HS-5 (cell line): ENCODE measurements at regions not wholly inside any gene's neighbourhood (a gene's known extent, or its start where the extent isn't known, plus 50 kb on each side); places are given as distances from the start of the nearest gene placed in this dataset.
A peak's percentile ranks its signal among the peaks of the same experiment; 100 is the strongest.
"Not testable (repeated sequence)": the region's sequence is repeated elsewhere in the genome, so short reads cannot be mapped to it uniquely, and the experiment has no call there.

Source experiments
- DNase-seq: peaks from one replicate; pipeline ENCODE4 v3.0.0-alpha.2; 2012; ENCODE audit warnings: low read depth

DNA sequence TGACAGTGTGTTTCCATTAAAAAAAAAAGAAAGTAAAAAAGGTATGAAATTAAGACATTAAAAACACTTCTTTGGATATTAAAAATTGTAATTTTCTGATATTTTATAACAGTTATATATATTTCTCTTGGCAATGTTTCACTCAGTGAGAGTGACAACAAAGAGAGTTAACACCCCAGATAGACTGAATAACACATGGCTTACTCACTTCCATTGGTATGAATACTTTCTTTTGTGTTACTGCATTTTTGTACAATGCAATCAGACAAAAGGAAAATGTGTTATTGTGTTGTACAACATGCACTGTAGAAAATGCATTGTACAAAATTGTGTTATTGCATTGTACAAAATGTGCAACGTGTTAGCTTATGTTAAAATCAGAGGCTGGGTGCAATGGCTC, 676.6 kb upstream of the AMELY start:
- not testable (repeated sequence) for DNase-seq

GRCh38 chrY:7562541-7562940, 651.0 kb upstream of the AMELY start:
- DNase-seq: no peak

DNA sequence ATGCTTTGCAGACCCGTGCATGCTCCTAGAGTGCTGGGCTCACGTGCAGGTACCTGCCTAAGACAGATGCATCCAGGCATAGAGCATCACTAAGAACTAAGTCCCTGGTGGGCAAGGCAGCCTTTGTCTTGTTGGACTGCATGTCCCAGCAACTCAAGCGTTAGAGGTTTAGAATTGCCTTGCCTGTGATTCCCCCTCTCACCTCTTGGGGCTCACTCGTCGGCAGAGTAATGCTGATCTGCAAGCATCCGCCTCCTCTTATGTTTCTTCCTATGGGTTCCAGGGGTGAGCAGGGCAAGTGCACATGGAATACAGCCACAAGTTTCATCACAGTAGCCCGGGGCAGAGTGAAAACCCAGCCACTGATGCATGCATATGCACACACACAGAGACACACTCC, 646.1 kb upstream of the AMELY start:
- no peak for DNase-seq

DNA sequence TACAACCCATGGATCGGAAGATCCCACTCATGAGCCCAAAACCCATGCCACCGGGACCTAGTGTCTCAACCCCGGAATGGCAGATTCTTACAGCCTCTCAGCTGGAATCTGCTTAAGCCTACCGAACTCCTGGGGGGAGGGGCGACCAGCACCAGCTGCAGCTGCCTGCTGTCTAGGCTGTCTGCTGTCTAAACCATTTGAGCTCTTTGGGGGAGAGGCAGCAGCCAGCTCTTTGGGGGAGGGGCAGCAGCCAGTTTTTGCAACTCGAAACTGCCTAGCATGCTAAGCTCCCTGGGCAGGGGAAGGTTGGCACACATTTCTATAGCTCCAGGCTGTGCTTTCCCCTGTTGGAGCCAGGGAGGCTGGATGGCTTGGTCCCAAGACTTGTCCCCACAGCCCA, 643.5 kb upstream of the AMELY start:
- no peak for DNase-seq

- no peak for DNase-seq
Measured at GRCh38 chrY:7545060-7545459, 633.5 kb upstream of the AMELY start.

DNA sequence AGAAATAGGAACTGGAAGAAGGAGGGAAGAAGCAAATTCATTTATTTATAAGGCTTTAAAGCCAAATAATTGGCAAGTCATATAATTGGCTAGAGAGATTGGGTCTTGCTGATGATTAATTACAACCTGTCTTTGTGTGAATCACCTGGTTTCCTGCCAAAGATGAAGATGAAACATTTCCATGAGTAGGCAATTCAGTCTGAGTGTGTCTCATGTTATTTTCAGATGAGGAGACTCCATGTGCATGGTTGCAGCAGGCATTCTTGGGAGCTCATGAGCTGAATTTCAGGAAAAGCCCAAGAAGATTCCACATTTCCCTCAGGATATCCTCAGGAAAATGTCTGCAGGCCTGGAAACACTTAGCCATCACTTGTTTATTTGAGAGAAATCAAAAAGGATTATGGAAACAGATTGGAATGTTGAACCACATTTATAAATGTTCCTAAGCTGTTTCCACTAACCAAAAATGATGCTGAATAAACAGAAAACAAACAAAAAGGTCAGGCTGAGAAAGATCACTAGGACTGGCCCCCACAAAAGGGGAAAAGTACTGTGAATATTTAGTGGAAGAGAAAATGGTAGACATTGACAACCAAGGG, 632.7 kb upstream of the AMELY start:
- no peak for DNase-seq

DNA sequence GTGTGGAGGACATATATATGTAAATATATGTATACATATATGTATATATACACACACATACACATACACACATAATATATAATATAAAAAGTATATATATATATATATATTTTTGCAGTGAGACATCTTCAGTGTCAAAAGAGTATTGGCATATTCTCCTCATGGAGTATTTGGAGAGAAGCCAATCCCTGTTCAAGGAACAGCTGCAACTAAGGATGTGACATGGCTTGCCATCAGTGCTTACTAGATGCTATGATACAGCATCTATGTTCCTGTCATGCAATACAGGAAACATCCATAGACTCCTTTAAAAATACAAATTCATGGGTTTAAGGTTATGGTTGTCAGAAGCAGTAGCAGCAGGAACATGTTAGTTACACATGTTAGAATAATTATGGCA, 632.0 kb upstream of the AMELY start:
- no peak for DNase-seq

DNA sequence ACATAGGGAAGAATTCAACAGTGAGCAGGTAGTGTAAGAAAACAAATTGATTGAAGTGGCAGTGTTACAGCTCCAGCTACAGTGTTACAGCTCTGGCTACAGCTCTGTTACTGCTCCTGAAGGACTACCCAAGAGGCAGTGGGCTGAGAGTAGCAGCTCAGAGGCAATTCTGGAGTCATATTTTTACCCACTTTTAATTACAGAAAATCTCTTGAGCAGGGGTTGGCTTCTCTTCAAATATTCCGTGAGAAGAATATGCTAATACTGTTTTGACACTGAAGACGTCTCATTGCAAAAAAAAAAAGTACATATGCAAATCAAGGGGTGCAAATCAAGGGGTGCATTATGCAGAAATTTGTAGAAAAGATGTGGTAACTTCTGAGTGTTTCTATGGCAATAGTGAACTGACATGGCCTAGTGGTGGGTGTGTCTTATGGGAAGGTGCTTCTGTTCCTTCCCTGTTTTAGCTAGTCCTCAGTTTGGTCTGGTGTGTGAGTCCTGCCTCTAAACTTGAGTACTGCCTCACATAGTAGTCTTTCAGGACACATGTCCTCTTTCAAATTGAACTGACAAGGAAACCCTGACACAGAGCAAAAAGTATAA, 630.8 kb upstream of the AMELY start:
- no peak for DNase-seq

DNA sequence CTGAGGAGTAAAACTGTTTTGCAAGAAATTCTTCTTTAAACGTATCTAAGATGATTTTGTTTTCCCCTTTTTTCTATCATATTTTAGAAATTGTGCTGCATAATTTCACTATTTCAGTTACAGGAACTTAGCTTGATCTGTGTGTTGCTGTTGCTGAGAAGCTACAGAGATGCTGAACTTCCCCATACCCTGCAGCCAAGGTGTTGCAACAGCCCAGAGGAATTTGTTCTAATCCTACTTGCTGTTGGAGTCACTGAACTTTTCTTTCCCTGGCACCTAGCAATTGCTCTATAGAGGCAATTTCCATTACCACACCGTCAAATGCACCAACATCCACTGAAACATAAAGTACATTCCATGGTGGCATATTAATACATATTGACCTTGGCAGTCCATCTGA, 617.8 kb upstream of the AMELY start:
- DNase-seq: no peak

GRCh38 chrY:7527568-7527967, 616.0 kb upstream of the AMELY start:
- not testable (repeated sequence) for DNase-seq

- no peak for DNase-seq
Measured at GRCh38 chrY:7518387-7518786, 606.8 kb upstream of the AMELY start.

- DNase-seq: no peak
Measured at GRCh38 chrY:7516268-7516667, 604.7 kb upstream of the AMELY start.

- DNase-seq: no peak
Measured at GRCh38 chrY:7515812-7516211, 604.3 kb upstream of the AMELY start.

GRCh38 chrY:7502896-7503295, 591.3 kb upstream of the AMELY start:
- no peak for DNase-seq

GRCh38 chrY:7501236-7501635, 589.7 kb upstream of the AMELY start:
- peak; percentile 39 for DNase-seq

GRCh38 chrY:7496001-7496400, 584.4 kb upstream of the AMELY start:
- DNase-seq: no peak

- DNase-seq: not testable (repeated sequence)
Measured at GRCh38 chrY:7484455-7485285, 573.1 kb upstream of the AMELY start.

DNA sequence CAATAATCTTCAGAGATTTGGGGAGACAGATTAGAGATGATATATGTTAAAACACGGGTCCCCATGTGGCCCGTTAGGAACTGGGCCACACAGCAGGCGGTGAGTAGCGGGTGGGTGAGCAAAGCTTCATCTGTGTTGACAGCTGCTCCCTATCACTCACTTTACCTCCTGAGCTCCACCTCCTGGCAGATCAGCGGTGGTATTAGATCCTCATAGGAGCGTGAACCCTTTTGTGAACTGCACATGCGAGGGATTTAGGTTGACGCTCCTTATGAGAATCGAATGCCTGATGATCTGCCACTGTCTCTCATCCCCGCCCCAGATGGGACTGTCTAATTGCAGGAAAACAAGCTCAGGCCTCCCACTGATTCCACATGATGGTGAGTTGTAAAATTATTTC, 560.4 kb upstream of the AMELY start:
- DNase-seq: no peak

DNA sequence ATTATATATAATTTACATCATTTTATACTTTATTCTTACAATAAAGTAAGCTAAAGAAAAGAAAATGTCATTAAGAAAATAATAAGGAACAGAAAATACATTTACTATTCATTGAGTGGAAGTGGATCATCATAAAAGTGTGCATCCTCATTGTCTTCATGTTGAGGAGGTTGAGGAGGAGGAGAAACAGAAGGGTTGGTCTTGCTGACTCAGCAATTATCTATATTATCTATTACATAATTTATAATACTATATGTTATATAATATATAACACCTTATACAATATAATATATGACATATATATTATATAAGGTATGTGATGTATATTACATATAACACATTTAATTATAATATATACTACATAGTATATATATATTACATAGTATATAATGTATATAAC, 558.5 kb upstream of the AMELY start:
- DNase-seq: no peak

GRCh38 chrY:7468951-7469745, 557.6 kb upstream of the AMELY start:
- DNase-seq: no peak

GRCh38 chrY:7467796-7468520, 556.4 kb upstream of the AMELY start:
- DNase-seq: no peak

DNA sequence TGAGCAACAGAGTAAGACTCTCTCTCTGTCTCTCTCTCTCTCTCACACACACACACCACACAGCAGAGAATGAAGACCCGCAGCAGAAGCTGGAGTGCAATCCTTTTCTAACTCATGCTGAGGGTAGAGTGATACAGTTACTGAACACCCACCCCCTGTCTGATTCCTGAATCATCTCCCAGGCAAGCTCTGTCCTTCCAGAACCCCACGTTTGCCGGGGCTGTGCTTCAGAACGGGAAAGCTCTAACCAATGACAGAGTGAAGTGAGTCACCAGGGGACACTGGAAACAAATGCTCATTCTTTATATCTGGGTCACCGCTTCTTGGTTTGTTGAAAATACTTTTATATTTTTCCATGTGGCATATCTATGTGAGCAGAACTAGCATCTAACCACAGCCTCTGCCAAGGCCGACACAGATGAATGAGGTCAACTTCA, 553.7 kb upstream of the AMELY start:
- no peak for DNase-seq
